ENCODE measurements at regions not wholly inside any gene's neighbourhood (a gene's known extent, or its start where the extent isn't known, plus 50 kb on each side); places are given as distances from the start of the nearest gene placed in this dataset.
"Not testable (repeated sequence)": the region's sequence is repeated elsewhere in the genome, so short reads cannot be mapped to it uniquely, and the experiment has no call there.

GRCh38 chr20:40838509-40838908, 149.5 kb upstream of the MAFB start:
- intact Hi-C loops (cut with DNase I), result no loop called here
- DNase-seq (ENCODE audit: low spot score), result no peak

GRCh38 chr20:40843251-40843650, 154.2 kb upstream of the MAFB start:
- peak; percentile 19 for DNase-seq (ENCODE audit: low spot score)
- intact Hi-C loops (cut with DNase I), result no loop called here

- intact Hi-C loops (cut with DNase I), result no loop called here
- peak; percentile 23 for DNase-seq (ENCODE audit: low spot score)
Measured at GRCh38 chr20:40844332-40844731, 155.3 kb upstream of the MAFB start.

GRCh38 chr20:40848096-40848495, 159.1 kb upstream of the MAFB start:
- intact Hi-C loops (cut with DNase I), result no loop called here
- DNase-seq (ENCODE audit: low spot score), result peak; percentile 18

GRCh38 chr20:40848526-40848925, 159.5 kb upstream of the MAFB start:
- intact Hi-C loops (cut with DNase I), result no loop called here
- DNase-seq (ENCODE audit: low spot score), result peak; percentile 30

- DNase-seq (ENCODE audit: low spot score), result peak; percentile 9
- intact Hi-C loops (cut with DNase I), result no loop called here
Measured at GRCh38 chr20:40849456-40849855, 160.4 kb upstream of the MAFB start.

GRCh38 chr20:40851051-40851450, 162.0 kb upstream of the MAFB start:
- peak; percentile 17 for DNase-seq (ENCODE audit: low spot score)
- intact Hi-C loops (cut with DNase I), result no loop called here

- intact Hi-C loops (cut with DNase I), result no loop called here
- DNase-seq (ENCODE audit: low spot score), result peak; percentile 4
Measured at GRCh38 chr20:40855269-40855668, 166.2 kb upstream of the MAFB start.

GRCh38 chr20:40856653-40857052, 167.6 kb upstream of the MAFB start:
- intact Hi-C loops (cut with DNase I), result no loop called here

GRCh38 chr20:40860487-40860902, 168.1 kb upstream of the TOP1 start:
- intact Hi-C loops (cut with DNase I), result no loop called here
- peak; percentile 74 for DNase-seq (ENCODE audit: low spot score)

More at GRCh38 chr20:40856653-40857052, 167.6 kb upstream of the MAFB start:
- DNase-seq (ENCODE audit: low spot score), result peak; percentile 44

- no peak for DNase-seq (ENCODE audit: low spot score)
- intact Hi-C loops (cut with DNase I), result no loop called here
Measured at GRCh38 chr20:40861427-40862008, 167.1 kb upstream of the TOP1 start.

GRCh38 chr20:40863355-40863919, 165.2 kb upstream of the TOP1 start:
- intact Hi-C loops (cut with DNase I), result no loop called here
- peak; percentile 3 for DNase-seq (ENCODE audit: low spot score)

GRCh38 chr20:40864470-40864869, 164.2 kb upstream of the TOP1 start:
- no peak for DNase-seq (ENCODE audit: low spot score)
- intact Hi-C loops (cut with DNase I), result no loop called here

GRCh38 chr20:40865095-40865494, 163.5 kb upstream of the TOP1 start:
- DNase-seq (ENCODE audit: low spot score), result peak; percentile 72
- intact Hi-C loops (cut with DNase I), result no loop called here

- intact Hi-C loops (cut with DNase I), result no loop called here
- DNase-seq (ENCODE audit: low spot score), result peak; percentile 58
Measured at GRCh38 chr20:40866056-40866455, 162.6 kb upstream of the TOP1 start.

GRCh38 chr20:40868551-40869217, 159.9 kb upstream of the TOP1 start:
- DNase-seq (ENCODE audit: low spot score), result peak; percentile 69
- intact Hi-C loops (cut with DNase I), result no loop called here

- intact Hi-C loops (cut with DNase I), result no loop called here
- DNase-seq (ENCODE audit: low spot score), result peak; percentile 40
Measured at GRCh38 chr20:40869218-40870147, 159.1 kb upstream of the TOP1 start.

- intact Hi-C loops (cut with DNase I), result no loop called here
- peak; percentile 10 for DNase-seq (ENCODE audit: low spot score)
Measured at GRCh38 chr20:40875116-40876085, 153.2 kb upstream of the TOP1 start.

GRCh38 chr20:40878099-40878498, 150.5 kb upstream of the TOP1 start:
- intact Hi-C loops (cut with DNase I); DNase-seq (ENCODE audit: low spot score): not testable (repeated sequence)

Measured in posterior vena cava (tissue), 2 donors.